GM19452 (cell line): ENCODE measurements at regions not wholly inside any gene's neighbourhood (a gene's known extent, or its start where the extent isn't known, plus 50 kb on each side); places are given as distances from the start of the nearest gene placed in this dataset.
"Not testable (repeated sequence)": the region's sequence is repeated elsewhere in the genome, so short reads cannot be mapped to it uniquely, and the experiment has no call there.

ENCODE experiments used
- ATAC-seq: cut with Tn5 transposase; IDR thresholded peaks from one replicate; pipeline ENCODE4 v1.9.1; 2021; ENCODE audit not compliant: unreplicated experiment

GRCh38 chr12:38016602-38017001 is 300.0 kb upstream of the ALG10B start:
- no peak for ATAC-seq

GRCh38 chr12:38025916-38026315 is 290.7 kb upstream of the ALG10B start:
- no peak for ATAC-seq

GRCh38 chr12:38053113-38053512 is 263.5 kb upstream of the ALG10B start:
- no peak for ATAC-seq

- no peak for ATAC-seq
Observed at GRCh38 chr12:38053655-38054464, 262.7 kb upstream of the ALG10B start.

- ATAC-seq: no peak
Observed at GRCh38 chr12:38056701-38057689, 259.6 kb upstream of the ALG10B start.

GRCh38 chr12:38099686-38100085 is 216.9 kb upstream of the ALG10B start:
- no peak for ATAC-seq

GRCh38 chr12:38101753-38102152 is 214.8 kb upstream of the ALG10B start:
- no peak for ATAC-seq

- no peak for ATAC-seq
Observed at GRCh38 chr12:38102197-38102596, 214.4 kb upstream of the ALG10B start.

GRCh38 chr12:38110026-38110699 is 206.4 kb upstream of the ALG10B start:
- no peak for ATAC-seq

- ATAC-seq: no peak
Observed at GRCh38 chr12:38113991-38114390, 202.6 kb upstream of the ALG10B start.

- no peak for ATAC-seq
Observed at GRCh38 chr12:38116968-38117367, 199.6 kb upstream of the ALG10B start.

- ATAC-seq: no peak
Observed at GRCh38 chr12:38118632-38119031, 197.9 kb upstream of the ALG10B start.

GRCh38 chr12:38120438-38120837 is 196.1 kb upstream of the ALG10B start:
- no peak for ATAC-seq

- not testable (repeated sequence) for ATAC-seq
Observed at GRCh38 chr12:38123028-38123427, 193.5 kb upstream of the ALG10B start.

GRCh38 chr12:38123566-38124246 is 192.9 kb upstream of the ALG10B start:
- ATAC-seq: no peak

GRCh38 chr12:38124247-38125012 is 192.1 kb upstream of the ALG10B start:
- ATAC-seq: no peak

- no peak for ATAC-seq
Observed at GRCh38 chr12:38132139-38132538, 184.4 kb upstream of the ALG10B start.

GRCh38 chr12:38137287-38137686 is 179.3 kb upstream of the ALG10B start:
- no peak for ATAC-seq

GRCh38 chr12:38137716-38138115 is 178.9 kb upstream of the ALG10B start:
- no peak for ATAC-seq
